ENCODE measurements at regions not wholly inside any gene's neighbourhood (a gene's known extent, or its start where the extent isn't known, plus 50 kb on each side); places are given as distances from the start of the nearest gene placed in this dataset.
"Not testable (repeated sequence)": the region's sequence is repeated elsewhere in the genome, so short reads cannot be mapped to it uniquely, and the experiment has no call there.

DNA sequence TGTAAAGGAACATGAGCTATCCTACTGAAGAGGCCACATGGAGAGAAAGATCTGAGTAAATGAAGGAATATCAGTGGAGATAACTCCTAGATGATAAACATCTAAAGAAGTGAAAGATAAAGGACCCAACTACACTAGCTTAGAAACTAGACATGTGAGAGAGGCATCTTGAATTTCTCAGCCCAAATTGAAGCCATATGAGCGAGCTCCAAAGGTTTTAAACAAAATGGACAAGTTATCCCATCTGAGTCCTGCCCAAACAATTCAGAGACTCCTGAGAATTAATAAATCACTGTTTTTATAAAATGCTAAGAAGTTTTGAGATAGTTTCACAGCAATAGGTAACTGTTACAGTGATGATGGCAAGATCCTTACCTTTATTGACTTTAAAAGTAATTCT is 438.9 kb downstream of the NAV3 start:
- no peak for DNase-seq

DNA sequence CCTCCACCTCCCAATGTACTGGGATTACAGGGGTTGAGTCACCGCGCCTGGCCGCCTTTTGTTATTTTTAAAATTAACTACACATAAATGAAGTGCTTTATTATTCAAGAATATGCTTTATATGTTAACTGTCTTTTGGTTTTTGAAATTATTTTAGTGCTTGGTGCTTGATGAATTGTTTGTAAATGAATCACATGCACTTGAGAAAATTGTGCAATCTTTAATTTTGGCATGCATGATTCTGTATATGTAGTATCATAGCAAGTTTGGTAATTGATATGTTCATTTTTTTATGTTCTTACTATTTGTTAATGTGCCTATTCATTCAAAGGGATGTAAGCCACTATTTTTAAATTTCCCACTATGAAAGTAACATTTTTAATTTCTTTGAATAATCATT is 440.9 kb downstream of the NAV3 start:
- no peak for DNase-seq

DNA sequence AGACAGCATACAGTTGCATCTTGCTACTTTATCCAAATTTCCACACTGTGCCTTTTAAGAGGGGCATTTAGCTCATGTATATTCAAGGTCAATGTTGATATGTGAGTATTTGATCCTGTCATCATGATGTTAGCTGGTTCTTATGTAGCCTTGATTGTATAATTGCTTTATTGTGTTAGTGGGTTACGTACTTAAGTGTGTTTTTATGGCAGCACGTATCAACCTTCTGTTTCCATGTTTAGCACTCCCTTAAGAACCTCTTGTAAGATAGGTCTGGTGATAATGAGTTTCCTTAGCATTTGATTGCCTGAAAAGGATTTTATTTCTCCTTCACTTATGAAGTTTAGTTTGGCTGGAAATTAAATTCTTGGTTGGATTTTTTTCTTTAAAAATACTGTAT is 445.2 kb downstream of the NAV3 start:
- DNase-seq = no peak

DNA sequence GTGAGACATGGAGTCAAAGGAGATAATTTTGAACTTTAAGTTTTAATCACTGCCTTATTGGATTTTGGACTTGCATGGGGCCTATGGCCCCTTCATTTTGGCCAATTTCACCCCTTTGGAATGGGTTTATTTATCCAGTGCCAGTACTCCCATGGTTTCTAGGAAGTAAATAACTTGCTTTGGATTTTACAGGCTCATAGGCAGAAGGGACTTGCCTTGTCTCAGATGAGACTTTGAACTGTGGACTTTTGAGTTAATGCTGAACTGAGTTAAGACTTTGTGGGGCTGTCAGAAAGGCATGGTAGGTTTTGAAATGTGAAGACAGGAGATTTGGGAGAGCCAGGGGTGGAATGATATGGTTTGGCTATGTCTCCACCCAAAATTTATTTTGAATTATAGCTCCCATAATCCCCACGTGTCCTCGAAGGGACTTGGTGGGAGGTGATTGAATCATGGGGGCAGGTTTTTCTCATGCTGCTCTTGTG is 448.1 kb downstream of the NAV3 start:
- DNase-seq = no peak

DNA sequence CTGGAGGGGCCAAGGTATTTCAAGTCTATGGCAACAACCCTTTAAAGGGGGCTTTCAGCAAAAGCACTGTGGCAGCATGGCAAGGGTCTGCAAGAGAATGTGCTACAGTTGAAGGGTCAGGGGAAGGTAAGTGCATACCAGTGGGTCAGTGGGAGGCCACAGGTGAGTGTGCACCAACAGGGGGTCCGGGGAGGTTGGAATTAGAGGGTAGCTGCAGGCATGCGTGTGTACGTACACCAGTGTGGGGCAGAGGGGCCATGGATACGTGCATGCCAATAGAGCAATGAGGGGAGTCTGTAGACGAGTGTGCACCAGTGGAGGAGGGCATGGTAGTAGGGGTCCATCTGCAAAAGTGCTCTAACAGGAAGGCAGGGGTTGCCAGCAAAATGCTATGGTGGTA is 448.9 kb downstream of the NAV3 start:
- no peak for DNase-seq

DNA sequence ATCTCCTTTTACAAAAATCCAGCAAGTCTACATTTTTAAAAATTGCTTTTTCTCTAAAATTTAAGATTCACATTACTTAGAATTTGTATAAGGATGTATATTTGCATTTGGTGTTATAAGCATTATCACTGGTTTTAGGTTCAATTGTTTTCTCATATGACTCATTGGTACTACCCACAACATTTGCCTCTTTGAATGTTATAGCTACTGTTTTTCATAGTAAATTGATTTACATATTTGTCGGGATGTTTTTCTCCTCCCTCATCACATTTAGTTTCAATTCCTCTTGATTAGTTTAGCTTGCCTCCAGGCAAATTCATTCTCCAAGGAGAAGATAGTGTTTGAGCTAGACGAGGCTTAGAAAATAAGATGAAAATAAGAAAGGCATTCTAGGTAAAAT is 450.4 kb downstream of the NAV3 start:
- not testable (repeated sequence) for DNase-seq

DNA sequence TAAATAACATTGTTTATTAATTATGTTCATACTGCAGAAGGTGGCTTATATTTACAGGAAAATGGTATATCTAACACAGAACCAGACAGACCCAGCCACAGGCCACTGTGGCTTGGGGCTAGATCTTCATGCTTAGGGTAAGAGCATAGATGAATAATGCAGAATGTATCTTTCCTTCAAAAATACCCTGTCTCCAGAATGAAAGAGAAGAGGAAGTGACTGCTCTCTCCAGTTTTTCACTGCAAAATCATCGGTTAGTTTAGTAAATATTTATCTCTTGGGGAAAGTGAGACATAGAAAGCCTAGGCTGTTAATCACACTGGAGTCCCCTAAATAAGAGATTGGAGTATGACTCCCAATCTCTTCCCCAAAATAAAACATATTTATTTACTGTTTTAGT is 453.7 kb downstream of the NAV3 start:
- DNase-seq = no peak

DNA sequence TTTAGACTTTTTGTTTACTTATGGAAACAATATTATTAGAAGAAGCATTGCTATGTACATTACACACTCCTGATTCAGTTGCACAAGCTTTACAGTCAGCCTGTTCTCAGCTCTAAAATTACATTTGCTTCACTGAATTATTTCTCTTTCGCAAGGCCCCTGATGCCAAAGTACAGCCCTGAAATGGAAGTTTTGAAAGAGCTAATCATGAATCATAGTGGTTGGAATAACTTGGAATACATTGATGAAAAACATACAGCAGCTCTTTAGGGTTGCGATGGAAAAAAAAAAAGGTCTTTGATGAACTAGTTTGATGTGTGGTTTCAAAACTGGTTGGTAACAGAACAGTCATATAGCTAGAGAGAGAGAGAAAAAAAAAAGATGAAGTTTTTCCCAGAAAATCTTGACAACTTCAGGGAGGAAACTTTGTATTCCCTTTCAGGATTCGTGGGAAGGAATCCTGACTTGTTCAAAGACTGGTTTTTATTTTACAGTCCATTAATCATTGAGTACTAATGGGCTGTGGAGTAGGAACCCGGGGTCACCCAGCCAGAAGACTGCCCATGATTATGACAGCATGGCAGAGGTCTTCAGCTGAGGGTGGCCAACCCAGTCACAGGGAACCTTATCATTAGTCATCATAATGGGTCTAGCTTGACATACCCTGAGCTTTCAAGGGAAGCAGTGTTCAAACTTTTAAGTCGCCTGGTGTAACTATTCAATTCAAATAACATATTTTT is 460.1 kb downstream of the NAV3 start:
- no peak for DNase-seq

DNA sequence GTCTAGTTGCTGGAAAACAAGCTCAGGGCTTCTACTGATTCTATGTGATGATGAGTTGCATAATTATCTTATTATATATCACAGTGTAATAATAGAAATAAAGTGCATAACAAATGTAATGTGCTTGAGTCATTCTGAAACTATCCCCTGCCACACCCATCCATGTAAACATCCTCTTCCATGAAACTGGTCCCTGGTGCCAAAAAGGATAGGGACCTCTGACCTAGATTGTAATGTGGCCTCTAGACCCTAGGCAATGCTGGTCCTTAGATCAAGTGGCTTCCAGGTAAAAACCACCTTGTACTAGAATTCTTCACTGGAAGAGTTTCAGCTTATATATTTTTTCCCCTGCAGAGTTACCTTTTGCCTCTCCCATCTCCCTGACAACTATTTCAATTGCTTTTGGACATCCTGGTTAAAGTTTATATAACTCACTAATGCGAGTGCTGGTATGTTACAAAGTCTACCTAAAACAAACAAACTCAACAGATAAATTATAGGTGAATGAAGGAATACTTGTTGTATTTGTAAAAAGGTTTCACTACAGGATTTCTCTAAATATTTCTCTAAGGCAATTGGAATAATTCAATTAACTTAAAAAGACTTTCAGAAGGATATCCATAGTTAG is 462.5 kb downstream of the NAV3 start:
- DNase-seq = no peak

DNA sequence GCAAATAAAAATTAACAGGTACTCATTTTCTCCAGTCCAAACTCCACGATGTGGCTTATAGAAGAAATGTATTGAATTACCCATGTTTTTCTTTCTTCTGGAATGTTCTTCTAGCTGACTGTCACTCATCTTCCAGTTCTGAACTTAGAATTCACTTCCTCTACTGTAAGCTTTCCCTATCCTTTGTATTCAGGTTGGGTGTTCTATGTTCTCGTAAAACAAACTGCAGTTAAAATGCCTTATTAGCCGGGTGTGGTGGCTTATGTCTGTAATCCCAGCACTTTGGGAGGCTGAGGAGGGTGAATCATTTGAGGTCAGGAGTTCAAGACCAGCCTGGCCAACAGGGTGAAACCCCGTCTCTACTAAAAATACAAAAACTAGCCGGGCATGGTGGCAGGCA is 470.6 kb downstream of the NAV3 start:
- not testable (repeated sequence) for DNase-seq

DNA sequence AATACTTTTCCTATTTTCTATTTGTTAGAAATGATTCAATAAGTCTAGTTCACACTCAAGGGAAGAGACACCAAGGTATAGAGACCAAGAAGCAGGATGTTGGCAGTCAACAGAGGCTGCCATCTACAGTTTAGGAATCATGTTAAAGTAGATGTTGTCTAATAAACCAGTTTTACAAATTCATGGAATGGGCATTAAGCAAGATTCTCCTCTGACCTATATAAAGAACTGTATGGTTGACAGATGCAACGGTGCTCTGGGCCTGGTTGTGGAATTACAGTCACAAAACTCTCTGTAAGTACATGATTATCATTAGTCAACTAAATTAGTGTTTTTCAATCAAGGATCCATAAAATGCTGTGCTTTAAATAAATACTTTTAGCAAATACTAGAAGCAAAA is 475.1 kb downstream of the NAV3 start:
- DNase-seq = no peak

DNA sequence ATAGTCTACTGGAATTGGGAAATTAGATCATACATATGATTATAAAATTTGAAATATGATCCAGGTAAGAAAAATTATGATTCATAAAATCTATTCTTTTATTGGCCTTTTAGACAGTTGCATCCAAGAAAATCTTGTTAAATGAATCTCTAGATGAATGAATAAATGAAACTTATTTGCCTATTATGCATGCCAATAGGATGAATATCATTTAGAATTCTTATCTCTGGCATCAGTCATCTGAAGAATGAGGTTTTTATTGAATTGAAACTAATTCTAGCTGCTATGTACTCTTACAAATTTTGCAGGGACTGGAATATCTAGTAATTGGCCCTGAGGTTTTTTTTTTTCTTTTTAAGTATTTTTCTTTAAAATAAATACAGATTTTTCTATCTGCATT is 475.5 kb downstream of the NAV3 start:
- no peak for DNase-seq

DNA sequence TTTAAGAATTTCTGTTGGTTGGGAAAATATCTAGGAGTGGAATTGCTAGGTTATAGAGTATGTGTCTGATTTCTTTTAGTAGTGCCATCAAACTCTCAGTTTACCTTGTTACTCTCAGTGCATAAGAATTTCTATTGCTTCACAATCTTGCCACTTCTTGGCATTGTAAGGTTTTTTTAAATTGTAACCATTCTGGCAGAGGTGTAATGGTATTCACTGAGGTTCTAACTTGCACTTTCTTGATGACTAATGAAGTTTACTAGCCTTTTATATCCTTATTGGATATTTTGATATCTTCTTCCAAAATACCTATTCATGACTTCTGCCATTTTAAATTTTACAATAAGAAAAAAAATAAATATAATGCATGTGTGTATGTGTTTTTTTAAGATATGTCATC is 478.0 kb downstream of the NAV3 start:
- DNase-seq = no peak

DNA sequence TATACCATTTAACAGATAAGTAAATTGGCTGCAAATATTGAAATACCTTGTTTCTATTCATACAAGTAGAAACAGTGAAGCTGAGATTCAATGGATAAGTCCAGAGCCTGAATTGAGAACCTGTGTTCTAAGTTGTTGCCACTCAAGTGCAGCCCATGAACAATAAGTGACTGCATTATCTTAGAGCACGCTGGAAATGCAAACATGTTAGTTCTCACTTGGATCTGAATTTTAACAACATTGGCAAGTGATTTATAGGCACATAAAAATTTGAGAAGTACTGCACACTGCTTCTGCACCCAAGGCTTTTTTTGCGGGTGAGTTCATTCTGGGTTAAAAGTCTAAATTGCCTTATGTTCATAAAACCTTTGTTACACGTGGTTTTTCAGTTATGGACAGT is 484.3 kb downstream of the NAV3 start:
- DNase-seq = no peak

DNA sequence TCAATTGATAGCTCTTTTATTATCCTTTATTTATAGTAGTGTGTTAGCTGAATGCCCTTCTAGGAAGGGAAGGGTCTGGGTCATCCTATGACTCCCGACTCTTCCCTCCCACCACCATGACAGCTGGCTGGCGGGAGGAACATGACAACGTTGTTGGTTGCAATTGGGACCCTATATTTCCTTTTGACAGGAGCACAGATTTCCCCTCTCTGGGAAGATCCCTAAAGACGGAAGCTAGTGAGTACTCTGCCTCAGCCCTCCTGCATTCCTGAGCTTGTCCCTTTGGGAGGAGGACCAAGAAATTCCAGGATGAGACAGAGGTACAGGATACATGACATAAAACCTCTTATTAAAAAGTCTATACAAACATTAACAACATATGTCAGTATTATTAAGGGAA is 485.4 kb downstream of the NAV3 start:
- DNase-seq = no peak

DNA sequence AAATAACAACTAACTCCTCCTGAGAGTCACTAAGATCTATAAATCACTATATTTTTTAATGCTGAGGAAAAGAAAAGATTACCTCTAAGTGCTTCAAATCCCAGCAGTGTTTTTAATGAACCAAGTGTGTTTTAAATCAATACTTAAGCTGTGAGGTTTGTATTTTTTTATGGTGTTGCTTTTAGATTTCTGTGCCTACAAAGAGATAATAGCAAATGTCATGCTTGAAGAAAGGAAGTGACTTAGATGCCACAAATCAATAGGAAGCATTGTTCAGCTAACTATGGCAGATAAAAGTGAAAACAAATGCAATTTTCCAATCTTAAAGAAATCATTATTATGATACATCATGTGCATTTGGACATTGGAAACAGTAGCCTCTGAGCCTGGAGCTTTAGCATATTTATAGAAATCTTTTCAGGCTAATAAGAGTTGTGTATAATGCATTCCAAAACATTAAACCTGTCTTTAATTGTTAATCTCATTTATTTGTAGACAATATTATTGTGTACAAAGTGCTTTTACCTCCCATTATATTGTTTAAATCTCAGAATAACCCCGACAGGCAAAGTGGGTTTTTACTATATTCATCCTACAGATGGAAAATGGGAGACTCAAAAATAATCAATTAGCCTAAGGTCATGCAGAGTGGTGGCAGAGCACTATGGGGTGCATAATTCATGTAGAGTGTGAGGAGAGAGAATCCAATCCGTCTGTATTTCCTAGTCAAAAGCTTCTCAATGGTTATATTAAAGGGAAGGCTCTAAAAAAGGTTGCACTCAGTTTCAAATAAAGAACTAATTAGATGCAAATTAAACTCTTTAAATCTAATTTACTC is 486.2 kb downstream of the NAV3 start:
- DNase-seq = no peak

DNA sequence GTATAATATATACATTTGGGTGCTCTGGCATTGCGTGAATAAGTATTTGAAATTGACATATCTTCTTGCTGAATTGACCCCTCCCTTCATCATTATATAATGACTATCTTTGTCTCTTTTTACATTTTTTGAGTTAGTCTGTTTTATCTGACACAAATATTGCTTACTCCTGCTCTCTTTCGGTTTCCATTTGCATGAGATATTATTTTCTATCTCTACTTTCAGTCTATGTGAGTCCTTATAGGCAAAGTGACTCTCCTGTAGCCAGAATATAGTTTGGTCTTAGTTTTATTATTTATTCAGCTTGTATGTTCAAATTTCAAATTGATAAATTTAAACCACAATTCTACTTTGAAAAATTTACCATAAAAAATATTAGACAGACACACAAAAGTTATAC is 491.0 kb downstream of the NAV3 start:
- no peak for DNase-seq

DNA sequence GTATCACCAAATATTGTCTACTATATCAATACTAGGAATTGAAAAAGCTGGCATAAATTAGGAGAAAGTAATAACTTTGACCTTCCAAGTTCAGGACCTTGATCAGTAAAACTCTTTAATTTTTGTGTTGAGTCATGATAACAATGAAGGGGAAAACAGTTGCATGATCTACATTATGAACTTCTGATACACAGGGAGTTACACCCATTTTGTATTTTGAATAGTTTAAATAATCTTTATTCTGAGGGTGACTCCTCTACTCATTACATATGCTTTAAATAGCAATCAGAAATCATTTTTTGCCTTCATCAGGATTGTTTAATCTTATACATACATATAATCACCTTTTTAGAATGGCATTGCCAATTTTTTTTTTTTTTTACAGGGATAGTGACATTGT is 492.5 kb downstream of the NAV3 start:
- DNase-seq = no peak

DNA sequence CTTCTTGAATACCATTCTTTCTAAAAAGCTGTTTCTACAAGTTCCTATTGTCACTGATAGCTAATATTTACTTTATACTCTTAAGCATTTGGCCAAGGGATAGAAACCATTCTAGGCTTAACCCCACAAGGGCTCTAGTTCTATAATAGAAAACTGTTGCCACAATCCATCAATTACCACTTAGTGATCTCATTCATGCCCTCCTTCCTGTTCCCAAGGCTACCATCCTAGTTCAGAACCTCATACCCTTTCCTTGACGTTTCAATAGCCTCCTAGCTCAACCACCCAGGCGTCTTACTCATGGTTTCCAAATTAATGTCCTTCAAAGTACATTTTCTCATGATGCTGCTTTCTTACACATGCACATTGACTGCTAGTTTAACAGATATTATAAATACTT is 493.5 kb downstream of the NAV3 start:
- no peak for DNase-seq

DNA sequence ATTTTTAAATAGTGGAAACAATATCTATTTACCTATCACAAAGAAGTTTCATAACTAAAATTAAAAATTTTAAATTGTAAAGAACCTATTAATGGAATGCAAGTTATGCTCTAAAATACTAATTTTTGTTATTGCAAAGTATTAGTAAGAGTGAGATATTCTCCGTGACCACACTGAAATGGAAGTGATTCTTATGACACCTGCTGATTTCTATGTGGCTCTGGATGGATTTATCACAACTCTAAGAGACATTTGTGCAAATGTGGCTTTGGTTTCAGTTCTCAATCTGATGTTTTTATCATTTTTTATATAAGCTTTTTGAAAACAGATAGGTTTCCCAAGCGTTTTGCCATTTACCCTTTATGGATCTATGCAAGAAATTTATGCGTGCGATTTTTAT is 497.8 kb downstream of the NAV3 start:
- no peak for DNase-seq

DNA sequence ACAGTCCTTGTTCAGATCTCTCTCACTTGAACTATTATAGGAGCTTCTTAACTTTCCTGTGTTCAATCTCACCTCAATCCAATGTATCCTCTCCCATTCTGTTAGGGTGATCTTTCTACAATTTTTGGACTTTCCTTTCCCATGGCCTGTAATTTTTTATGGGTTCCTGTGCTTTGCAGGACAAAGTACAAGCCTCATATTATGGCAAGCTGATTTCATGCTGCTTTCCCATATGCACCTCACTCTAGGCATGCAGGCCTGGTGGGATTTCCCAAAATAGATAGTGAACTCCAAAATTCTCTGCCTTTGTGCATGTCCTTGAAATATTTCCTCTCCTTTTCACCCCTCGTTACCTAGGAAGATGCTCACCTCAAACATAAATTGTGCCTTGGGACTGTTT is 499.4 kb downstream of the NAV3 start:
- DNase-seq = no peak

DNA sequence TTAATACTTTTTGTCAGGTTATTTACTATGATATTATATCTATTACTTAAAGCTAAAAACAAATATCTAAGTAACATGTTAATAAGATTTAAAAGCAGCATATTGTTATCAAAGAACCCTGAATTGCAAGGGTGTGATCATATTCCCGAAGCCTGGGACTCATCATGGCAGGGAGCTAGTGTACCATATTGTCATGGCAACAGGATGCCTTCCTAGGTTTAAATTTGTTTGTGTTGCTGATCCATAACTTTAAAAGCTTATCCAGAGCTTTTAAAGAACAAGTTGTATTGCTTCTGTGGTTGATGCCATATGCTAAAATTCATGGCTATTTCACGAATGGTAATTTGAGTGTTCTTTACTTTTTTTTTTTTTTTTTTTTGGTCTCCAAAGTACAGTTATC is 500.5 kb downstream of the NAV3 start:
- no peak for DNase-seq

DNA sequence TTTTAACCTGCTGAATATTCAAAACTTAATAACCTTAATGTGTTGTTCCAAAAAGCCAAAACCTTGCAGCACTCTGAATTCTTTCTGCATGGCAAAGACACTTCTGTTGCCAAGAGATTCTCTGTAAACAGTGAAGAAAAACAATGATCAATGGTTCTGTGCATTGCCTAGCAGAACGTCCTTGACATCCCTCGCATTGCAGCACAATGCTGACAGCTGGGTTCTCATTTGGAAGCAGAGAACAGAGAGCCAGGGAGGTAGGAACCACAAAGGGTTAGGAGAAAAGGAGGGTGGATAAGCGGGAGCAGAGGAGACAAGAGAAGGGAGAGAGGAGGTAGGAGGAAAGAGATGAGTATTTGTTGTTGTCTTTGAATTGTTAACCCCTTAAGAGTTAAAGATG is 501.1 kb downstream of the NAV3 start:
- DNase-seq = no peak

Measured in NCI-H2081 treated with DMSO at 0.1 percent for 48 hours (cell line).